ENCODE measurements at regions not wholly inside any gene's neighbourhood (a gene's known extent, or its start where the extent isn't known, plus 50 kb on each side); places are given as distances from the start of the nearest gene placed in this dataset.

DNA sequence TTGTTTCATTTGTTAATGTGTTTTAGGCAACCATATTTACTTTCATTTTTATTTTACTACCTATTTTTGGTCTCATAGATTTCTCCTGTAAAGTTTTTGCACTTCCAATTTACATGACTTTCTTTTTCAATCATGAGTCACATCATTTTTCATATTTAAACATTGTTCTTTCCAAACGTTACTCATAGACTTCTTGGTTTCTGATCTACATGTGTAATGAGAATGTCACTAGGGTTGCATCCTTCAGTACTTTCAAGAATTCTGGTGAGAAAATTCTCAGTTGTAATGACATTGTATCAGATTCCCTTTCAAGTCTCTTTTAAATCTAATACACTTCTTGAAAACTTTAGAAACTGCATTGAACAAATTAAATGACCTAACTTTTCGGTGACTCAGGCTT, 991.7 kb downstream of the EFNB2 start:
- DNase-seq (ENCODE audit: low read depth), result no peak

DNA sequence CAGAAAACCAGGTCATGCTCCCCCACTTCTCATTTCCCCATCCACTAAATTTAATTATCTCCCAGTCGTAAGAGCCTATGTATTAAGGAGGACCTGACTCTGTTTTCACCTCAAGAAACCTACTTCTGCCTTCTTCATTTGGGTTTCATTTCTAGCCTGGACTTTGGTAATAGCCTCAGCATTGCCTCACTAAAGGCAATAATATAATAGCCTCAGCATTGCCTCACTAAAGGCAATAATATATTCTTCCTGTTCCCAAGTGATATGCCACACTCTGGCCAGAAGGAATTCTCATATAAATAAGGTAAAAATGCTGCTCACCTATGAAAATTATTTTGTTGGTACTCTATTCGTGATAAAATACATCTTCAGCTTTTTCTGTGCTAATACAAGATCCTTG, 993.9 kb downstream of the EFNB2 start:
- no peak for DNase-seq (ENCODE audit: low read depth)

DNA sequence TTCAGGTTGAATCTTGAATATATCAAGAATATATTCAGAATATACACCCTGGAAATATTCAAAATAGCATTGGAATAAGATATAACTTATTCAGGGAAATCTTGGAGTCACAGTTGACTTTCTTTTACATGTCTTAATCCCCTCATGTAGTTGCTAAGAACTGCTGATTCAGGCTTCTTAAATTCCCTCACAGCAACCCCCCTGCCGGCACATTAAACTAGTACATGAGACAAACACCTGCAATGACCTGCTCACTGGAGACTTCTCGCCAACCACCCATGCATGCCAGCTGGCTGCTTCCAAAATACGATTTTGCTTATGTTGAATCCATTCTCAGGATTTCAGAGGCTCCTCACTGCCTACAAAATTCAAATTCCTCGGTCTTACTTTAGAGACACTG, 997.1 kb downstream of the EFNB2 start:
- no peak for DNase-seq (ENCODE audit: low read depth)

DNA sequence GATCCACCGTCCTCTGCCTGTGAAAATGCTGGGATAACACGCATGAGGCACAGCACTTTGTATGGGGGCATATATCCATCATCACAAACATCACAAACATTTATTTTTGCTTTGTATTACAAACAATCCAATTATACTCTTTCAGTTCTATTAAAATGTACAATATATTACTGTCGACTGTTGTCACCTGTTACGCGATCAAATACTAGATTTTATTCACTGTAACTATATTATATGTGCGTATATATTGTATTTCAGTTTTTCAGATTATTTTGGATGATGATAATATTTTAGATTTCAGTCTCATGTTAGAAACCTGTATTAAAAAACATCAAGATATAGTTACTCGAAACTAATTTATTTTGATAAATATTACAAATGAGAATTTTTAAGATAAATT, 998.3 kb downstream of the EFNB2 start:
- no peak for DNase-seq (ENCODE audit: low read depth)

DNA sequence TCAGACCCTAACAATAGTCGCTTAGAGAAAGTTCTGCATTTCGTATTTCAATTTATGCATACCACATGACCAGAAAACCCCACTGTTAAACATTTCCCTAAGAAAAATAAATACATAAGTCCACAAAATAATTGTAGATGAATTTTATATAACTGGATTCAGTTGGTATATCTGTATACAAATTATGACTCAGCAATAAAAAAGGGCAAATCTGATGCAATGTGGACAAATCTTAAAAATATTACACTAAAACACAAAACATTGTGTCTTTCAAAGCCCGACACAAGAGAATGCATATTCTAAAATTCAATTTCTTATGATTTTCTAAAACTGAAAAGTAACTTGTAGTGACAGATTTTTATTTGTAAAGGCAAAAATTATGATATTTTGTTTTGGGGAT, 1005.0 kb downstream of the EFNB2 start:
- no peak for DNase-seq (ENCODE audit: low read depth)

DNA sequence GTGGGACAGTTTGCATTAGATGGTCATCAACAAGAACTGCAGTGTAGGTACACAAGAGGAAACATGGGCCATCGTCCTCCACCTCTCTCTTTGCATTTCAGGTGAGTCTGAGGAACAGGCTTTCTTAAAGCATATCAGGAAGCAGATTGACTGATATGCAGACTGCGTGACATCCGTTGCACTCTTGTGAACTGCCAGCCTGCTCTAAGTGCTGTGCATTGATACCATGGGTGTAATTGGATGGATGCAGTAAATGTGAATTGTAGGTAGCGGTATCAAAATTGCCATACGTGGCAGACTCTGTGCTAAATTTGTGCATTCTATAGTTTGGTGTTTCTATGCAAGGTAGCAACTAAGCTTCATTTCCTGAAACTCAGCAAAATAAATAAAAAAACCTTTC, 1008.3 kb downstream of the EFNB2 start:
- DNase-seq (ENCODE audit: low read depth), result no peak

DNA sequence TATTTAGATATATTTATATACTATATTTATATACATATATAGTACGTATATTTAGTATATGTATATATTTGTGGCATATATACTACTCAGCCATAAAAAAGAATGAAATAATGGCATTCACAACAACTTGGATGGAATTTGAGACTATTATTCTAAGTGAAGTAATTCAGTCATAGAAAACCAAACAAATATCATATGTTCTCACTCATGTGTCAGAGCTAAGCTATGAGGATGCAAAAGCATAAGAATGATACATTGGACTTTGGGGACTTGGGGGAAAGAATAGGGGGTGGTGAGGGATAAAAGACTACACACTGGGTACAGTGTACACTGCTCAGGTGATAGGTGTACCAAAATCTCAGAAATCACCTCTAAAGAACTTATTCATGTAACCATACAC, 1015.7 kb downstream of the EFNB2 start:
- DNase-seq (ENCODE audit: low read depth), result no peak

DNA sequence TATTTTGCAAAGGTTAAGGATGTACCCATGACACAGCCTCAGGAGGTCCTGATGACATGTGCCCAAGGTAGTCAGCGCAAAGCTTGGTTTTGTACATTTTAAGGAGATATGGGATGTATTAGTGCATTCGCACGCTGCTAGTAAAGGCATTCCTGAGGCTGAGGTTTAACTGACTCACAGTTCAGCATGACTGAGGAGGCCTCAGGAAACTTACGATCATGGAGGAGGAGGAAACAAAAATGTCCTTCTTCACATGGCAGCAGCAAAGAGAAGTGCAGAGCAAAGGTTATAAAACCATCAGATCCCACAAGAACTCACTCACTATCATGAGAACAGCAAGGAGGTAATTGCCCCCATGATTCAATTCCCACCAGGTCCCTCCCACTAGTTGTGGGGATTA, 1017.4 kb downstream of the EFNB2 start:
- DNase-seq (ENCODE audit: low read depth), result no peak

DNA sequence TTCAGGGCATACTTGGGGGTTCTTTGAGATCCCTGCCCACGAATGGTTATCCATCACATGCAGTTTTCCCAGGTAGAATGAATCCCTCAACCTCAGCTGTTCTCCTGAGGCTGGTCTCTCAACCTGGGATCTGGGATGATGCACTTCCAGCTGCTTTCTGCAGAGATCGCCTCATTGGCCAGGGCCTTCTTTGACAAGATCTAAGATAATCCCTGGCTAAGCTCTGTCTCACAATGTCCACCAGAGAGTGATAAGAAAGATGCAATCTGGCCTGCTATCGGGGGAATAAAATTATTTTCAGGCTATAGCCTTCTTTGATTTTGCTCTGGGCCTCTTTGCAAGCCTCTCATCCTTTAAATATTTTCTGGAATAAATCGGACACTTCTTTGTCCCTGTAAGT, 1021.1 kb downstream of the EFNB2 start:
- DNase-seq (ENCODE audit: low read depth), result no peak

DNA sequence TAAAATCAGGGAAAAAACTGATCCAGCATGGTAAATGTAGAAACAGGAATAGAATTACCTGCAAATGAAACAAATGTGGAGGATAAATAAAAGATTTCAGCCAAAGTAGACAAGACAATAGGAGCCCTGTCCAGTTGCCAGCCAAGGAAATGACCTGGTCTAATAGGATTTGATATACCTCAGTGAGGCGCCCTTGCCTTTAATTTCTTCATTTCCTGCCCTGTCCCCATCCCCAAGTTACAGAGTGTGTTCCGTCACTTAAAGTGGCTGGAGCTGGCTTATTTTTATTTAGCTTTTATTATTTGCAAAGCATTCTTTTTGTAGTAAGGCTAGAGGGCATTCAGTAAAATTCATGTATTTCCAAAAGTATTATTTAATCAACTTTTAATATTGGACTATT, 1022.0 kb downstream of the EFNB2 start:
- DNase-seq (ENCODE audit: low read depth), result no peak

DNA sequence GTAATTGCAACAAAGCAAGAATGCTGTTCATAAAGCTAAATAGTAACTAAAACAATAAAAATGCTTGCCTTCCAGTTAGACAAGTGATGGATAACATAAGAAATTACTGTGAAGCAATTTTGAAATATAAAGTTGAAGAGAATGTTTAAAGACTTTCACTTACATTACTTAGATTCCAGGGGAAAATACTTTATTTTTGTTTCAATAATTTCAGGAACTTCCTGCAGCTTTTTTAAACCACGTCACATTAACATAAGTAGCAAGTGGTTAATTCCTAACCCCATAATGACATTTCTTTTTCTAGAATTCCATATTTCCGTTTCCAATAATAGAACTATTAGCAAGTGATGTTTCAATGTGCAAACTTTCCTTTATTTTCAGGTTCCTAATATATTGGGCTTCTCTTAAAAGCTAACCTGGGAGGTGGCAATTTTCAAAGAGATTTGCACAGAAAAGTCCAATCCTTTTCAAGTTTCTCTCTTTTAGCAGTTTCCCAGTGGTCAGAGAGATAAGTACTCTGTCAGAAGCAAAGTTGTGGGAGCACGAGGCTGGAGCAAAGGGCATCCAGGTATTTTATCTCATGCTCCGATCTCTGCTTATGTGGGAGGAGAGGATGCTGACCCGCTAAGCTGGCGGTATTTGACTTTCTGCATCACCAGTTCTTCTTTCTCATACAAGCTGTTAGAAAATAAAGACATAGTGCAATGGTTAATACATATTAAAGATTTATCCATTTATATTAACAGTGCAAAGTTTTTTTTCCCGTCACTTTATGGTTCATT, 1025.3 kb downstream of the EFNB2 start:
- no peak for DNase-seq (ENCODE audit: low read depth)

DNA sequence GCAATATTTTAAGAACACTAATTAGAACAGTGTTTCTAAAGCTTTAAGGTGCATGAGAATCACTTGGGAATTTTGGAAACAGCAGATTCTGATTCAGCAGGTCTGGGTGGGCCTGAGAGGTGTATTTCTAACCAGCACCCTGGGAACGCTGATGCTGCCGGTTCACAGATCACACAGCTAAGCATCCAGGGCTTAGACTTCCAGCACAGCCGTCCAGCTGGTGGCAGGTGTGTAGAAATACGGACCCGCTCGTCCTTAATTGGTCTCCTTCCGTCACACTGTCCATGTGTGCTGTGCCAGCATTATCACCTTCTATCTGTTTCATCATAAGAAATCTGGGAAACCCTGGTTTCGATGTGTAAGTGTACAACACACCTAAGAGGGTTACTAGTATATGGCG, 1029.0 kb downstream of the EFNB2 start:
- DNase-seq (ENCODE audit: low read depth), result no peak

DNA sequence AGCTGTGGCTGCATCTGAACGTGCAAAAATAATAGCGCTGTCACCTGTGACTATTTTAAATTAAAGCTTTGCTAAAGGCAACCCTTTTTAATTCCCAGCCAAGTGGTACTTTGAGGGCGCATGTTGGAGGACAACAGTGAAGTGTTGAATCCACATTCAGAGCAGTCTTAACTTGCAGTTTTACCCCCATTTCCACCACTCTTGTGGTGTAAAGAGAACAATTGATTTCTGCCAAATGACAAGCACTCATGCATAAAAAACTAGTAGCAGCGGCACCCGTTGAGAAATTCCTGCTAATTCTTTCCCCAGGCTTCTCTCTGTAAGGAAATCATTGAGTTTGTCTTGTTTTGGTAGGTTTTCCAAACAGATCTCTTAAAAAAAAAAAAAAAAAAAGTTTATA, 1033.3 kb downstream of the EFNB2 start:
- DNase-seq (ENCODE audit: low read depth), result no peak

DNA sequence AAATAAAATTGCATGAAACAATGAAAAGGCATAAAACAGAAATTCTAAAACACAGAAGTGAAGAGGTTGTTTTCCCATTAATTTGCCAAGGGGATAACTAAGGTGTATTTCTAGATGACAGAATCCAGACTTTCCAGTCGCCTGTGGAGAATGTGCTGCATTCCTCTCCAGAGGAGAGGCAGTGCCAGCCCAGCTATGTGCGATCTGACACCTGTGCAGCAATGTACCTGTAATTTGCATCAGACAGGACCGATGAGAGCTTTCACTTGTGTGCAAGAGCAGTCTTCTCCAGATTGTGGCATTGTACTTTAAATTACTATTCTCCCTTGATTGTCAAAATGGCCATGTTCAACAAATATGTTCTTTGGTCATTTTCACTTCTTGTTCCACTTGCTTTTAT, 1037.9 kb downstream of the EFNB2 start:
- no peak for DNase-seq (ENCODE audit: low read depth)

DNA sequence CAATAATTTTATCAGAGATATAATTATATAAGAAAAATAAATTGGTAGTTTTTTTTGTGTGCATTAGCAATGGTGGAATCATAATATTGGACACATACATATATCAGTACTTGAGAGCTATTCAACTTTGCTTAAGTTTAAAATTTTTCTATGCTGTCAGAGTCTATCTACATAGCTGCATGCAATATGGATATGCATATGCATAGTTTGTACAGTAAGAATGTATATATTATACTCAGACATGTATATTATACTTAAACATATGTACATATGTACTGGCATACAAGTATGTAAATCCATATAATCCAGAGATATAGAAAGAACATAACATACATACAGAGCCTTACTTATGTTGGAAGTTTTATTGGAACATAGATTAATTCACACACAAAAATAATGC, 1043.2 kb downstream of the EFNB2 start:
- no peak for DNase-seq (ENCODE audit: low read depth)

DNA sequence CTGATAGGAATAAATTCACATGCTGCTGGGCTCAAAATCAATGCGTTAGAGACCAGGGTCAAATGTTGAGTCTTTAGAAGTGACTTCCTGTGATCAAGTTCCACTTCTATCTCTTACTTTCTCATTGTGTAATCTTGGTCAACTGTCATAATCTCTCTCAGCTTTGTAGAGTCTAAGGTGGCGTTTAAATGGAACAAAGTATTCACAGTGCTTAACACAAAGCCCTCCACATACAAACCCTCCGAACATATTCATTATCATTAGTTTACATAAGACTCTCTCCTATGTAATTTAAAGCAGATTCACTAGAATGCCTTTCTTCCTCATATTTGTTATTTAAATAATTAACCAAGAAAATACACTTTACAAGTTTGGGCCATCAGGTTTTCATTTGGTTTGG, 1044.1 kb downstream of the EFNB2 start:
- DNase-seq (ENCODE audit: low read depth), result no peak

DNA sequence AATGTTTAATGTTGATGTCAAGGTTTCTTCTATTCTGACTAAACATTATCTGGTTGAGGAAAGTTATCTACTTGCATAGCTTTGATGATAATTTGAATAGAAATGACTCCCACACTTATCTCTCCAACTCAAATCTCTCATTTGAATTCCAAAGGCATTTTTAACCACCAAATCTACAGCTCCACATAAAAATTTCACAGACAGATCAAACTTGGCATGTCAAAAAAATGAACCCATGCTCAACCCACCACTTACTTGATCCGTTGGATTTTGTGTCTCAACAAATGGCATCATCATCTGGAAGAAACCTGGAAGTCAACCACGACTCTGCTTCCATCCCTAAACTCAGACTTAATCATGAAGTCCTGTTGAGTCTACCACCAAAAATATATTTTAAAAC, 1050.4 kb downstream of the EFNB2 start:
- DNase-seq (ENCODE audit: low read depth), result no peak

DNA sequence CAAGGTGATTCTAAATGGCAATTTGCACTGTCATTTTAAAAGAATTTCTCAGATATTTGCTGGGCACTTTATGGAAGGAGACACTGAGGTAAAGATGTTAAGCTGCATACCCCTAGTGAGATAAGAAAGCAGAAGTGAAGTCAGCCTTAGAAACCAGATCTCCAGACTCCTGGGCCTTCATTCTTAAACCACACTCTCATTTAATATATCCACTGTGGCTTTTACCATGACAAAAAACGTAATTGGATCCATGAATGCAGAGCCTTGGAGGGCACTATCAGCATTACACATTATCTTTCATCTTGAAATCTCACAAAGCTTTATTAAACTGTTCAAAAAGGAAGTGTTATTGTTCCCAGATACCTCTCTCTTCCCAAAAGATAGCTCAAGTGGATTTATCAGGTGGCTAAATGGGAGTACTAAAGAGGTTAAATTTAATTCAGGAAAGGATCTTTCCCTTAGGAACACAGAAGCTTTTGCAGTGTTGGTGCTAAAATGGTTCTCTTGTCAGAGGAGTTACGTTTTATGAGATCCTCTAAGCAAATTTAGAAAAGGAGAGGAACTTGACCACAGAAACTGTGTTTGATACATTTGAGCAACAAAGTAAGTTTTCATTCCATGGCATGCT, 1060.4 kb downstream of the EFNB2 start:
- DNase-seq (ENCODE audit: low read depth), result no peak

DNA sequence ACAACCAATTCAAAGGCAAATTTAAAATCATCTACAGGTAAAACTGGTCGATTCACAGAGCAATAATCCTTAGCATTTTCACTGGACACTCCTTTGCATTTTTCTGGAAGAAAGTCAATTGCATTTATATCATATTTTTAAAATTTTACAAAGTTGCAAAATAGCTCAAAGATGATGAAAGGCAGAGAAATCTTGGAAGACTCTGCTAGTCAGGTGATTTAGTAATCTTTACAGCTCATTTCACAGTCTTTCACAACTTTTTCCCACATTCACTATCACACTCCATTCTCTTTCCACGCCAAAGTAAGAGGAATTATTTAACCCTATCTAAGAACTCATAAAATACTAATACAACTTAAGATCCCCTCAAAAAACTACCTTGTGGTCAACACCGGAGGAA, 1063.8 kb downstream of the EFNB2 start:
- DNase-seq (ENCODE audit: low read depth), result no peak

DNA sequence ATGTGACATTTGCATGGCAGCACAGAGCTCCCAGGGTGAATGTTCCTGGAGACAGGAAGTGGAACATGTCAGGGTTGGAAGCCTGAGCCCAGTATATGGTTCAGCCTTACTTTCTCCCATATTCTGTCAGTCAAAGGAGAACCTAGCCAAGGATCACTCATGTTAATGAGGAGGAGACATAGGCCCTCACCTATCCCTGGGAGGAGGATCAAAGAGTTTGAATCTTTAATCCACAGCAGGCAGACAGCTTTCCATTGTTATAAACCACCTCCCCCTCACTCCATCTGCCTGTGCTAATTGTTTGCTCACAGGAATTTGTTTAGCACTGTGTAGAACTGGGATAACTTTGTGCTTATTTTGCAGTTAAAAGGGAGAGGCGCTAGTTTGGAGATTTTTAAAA, 1069.1 kb downstream of the EFNB2 start:
- no peak for DNase-seq (ENCODE audit: low read depth)

DNA sequence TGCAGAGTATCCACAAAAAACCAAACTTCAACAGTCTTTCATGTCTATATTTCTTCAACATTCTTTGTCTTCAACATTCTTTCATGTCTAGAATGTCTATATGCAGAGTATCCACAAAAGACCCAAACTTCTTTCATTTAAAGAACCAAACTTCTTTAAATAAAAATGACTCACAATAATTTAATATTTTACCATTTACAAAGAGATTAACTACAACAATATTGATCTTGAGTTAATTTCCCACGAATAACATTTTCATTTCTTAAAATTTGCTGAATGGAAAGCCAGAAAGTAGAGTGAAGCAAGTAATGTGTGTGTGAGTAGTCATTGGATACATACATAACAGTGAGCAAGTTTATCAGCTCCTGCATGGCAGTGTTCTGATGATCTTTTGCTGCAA, 1069.7 kb downstream of the EFNB2 start, which contains the start of gene DAOA:
DAOA (plus strand) TSS at position 301 of the 400 bp plus-strand sequence.
- no peak for DNase-seq (ENCODE audit: low read depth)

DNA sequence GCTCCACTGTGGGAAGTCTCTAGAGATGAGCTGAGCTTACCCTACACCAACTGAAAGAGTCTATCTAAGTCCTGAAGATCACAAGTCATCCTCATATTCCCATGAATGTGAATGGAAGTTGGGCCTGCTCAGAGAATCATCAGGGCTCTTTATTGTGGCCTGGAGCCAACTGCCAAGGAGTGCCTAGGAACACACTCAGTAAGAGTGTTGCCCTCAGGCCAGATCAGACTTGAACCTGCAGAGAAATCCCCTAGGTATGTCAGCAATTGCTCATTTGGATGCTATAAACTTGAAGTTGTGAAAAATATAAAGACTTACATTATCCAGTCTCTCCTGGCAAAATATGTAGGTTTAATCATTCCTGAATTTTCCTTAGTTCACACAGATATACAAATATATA, 1070.2 kb downstream of the EFNB2 start:
- no peak for DNase-seq (ENCODE audit: low read depth)

DNA sequence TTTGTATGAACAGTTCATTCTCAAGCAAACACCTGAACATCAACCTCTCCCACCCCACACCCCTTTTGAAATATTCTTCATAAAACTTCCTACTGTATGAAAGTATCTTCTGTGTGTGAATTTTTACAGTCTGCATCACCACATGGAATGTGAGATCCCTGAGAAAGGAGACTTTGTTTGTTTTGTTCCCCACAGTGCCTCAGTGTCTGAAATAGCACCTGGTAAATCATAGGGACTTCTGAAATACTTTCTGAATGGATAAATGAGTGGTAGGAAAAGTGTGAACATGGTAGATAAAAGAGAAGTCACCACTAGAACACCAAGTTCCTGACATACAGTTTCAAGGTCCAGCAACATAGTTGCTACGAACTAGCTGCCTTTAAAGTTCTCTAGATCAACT, 1071.2 kb downstream of the EFNB2 start:
- DNase-seq (ENCODE audit: low read depth), result no peak

DNA sequence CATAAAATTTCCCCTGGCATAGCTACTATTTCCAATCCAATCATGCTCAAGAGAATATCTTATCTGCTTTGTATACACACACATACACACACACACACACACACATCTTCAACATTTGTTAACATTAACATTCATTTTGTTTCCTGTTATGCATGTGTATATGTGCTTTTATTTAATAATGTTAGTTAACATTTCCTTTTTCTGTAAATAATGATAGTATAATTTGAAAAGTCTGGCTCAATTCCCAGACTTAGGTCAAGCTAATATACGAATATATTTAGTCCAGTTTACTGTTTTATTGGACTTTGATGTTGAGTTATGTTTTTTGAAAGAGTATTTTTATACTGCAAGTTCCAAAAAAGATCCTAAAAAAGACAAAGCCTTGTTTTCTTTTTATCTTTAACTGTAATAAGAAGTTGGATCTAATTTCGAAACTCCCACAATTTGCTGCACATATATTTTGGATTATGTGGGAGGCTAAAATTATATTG, 1072.4 kb downstream of the EFNB2 start:
- DNase-seq (ENCODE audit: low read depth), result no peak

Measured in forelimb muscle (tissue), 1 donor.